Esophagus (tissue), 2 donors: ENCODE measurements at regions not wholly inside any gene's neighbourhood (a gene's known extent, or its start where the extent isn't known, plus 50 kb on each side); places are given as distances from the start of the nearest gene placed in this dataset.

Experiments
- H3K27ac ChIP-seq, 2 donors: one replicate each; pipeline ENCODE4 v1.5.1; 2013; ENCODE audit warnings: low read depth in 2 of 2, mild to moderate bottlenecking in 2 of 2, inconsistent platforms in 1 of 2, low read length in 1 of 2, moderate library complexity in 1 of 2
- H3K27me3 ChIP-seq, 2 donors: one replicate each; pipeline ENCODE4 v1.6.1; 2013; ENCODE audit warnings: low read length in 2 of 2, control low read depth in 1 of 2, mild to moderate bottlenecking in 1 of 2; ENCODE audit not compliant: insufficient read depth in 2 of 2, control insufficient read depth in 1 of 2
- H3K36me3 ChIP-seq, 2 donors: one replicate each; pipeline ENCODE4 v1.6.1; 2013; ENCODE audit warnings: low read length in 1 of 2; ENCODE audit not compliant: control insufficient read depth in 2 of 2, insufficient read depth in 2 of 2
- H3K4me1 ChIP-seq, 2 donors: one replicate each; pipeline ENCODE4 v1.6.1; 2013; ENCODE audit warnings: low read length in 1 of 2; ENCODE audit not compliant: control insufficient read depth in 2 of 2, insufficient read depth in 2 of 2
- H3K4me3 ChIP-seq, 2 donors: one replicate each; pipeline ENCODE4 v1.5.1; 2013; ENCODE audit warnings: low read length in 2 of 2, mild to moderate bottlenecking in 2 of 2, low read depth in 1 of 2, moderate library complexity in 1 of 2
- H3K9me3 ChIP-seq, 2 donors: one replicate each; pipeline ENCODE4 v1.6.1; 2013; ENCODE audit warnings: mild to moderate bottlenecking in 2 of 2, low read depth in 1 of 2, low read length in 1 of 2, moderate library complexity in 1 of 2; ENCODE audit not compliant: control insufficient read depth in 2 of 2, insufficient read depth in 1 of 2
- WGBS, 2 donors: extraction: QIAGEN DNeasy Blood & Tissue Kit; methylation state at CpG; one replicate each; pipeline ENCODE4 v1.1.7; 2013; 5-methylcytosine and 5-hydroxymethylcytosine counted together
- donor health status: healthy with polysubstance abuse.
- donor health status: Bipolar disorder and iron deficiency.

DNA sequence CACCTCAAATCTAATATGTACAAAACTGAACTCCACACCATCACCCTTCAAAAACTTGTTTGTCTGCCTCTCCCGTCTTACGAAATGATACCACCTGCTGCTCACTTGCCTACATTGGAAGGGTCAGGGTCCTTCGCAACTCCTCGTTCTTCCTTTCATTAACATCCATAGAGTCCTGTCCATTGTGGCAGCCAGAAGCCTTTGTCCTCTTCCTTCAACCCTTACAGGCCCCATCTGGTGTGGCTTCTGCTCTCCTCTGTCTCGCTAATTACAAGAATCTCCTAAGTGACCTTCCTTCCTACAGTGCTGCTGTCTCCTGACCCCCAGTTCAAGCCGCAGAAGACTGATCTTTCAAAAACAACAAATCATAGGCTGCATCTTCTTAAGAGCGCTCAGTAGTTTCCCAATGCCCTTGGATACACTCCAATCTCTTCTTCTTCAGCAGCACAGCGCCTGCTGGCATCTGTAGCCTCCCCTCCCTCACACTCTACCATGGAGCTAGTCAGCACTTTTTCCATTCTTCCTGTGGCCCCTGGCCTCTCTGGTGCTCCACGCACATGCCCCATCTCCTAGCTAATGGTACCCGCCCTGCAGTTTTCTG lies 382.7 kb downstream of the LIG4 start:
- Histone ChIP-seq H3K9me3 (peaks cover 2% of the 10 kb centered on the region in 2 donors), H3K4me1 (no peaks in the 10 kb centered on the region), H3K27me3 (no peaks in the 10 kb centered on the region), H3K4me3 (no peak overlapping the region), H3K27ac (no peak overlapping the region), H3K36me3 (no peaks in the 10 kb centered on the region)
- 78 to 82% methylated on average over 10 of the region's 10 CpGs for WGBS, 2 donors

GRCh38 chr13:107830804-107831203 lies 384.5 kb downstream of the LIG4 start:
- H3K9me3 ChIP-seq, result peaks cover 2 to 5% of the 10 kb centered on the region in 2 donors
- 81 to 87% methylated on average over 3 of the region's 3 CpGs for WGBS, 2 donors
- H3K27me3 ChIP-seq, result no peaks in the 10 kb centered on the region
- no peaks in the 10 kb centered on the region for H3K36me3 ChIP-seq
- no peak overlapping the region for H3K4me3 ChIP-seq
- no peaks in the 10 kb centered on the region for H3K4me1 ChIP-seq
- no peak overlapping the region for H3K27ac ChIP-seq

- Histone ChIP-seq H3K27me3 (no peaks in the 10 kb centered on the region), H3K4me3 (no peak overlapping the region), H3K36me3 (no peaks in the 10 kb centered on the region), H3K27ac (no peak overlapping the region), H3K4me1 (no peaks in the 10 kb centered on the region), H3K9me3 (peaks cover 2 to 5% of the 10 kb centered on the region in 2 donors)
- 61 to 76% methylated on average over 11 of the region's 11 CpGs for WGBS, 2 donors
Measured at GRCh38 chr13:107827840-107828549, 387.3 kb downstream of the LIG4 start.

DNA sequence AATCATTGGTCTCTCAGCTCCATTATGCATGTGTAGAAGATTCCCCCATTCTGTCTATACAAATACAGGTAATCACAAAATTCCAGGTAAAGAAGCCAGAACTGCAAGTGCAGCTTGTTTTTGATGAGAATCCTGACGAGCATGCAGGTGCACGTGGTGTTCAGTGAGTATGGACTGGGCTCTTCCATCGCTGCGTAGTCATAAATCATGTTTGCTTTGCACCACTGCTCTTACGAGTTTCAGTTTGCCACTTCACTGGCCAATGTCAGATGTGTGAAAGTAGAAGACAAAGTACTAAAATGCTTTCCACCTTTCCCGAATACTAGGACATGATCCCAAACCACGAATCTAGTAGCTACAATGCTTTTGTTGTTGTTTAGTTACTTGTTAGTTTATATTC lies 390.7 kb downstream of the LIG4 start:
- WGBS, 2 donors, result 79 to 80% methylated on average over 7 of the region's 7 CpGs
- Histone ChIP-seq H3K36me3 (no peaks in the 10 kb centered on the region), H3K9me3 (peaks cover 0 to 3% of the 10 kb centered on the region in 2 donors), H3K4me1 (no peaks in the 10 kb centered on the region), H3K4me3 (no peak overlapping the region), H3K27me3 (no peaks in the 10 kb centered on the region), H3K27ac (no peak overlapping the region)

DNA sequence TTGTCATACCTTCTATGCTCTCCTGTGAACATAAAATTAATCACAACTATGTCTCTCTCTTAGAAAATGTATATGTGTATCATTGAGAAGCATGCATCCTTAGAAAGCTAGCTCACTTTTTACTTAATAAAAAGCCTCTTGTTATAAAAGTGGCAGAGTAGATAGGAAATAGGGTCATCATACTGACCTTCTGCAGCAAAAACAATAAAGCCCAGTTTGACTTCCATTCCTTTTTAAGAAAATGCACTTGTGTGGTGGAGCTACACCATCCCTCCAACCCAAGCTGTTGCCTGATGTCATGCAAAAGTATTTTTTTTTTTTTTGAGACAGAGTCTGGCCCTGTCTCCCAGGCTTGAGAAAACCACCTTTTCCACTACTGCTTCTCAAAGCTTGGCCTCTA lies 393.3 kb downstream of the LIG4 start:
- no peak overlapping the region for H3K27ac ChIP-seq
- peaks cover 0 to 3% of the 10 kb centered on the region in 2 donors for H3K9me3 ChIP-seq
- no peaks in the 10 kb centered on the region for H3K27me3 ChIP-seq
- no peaks in the 10 kb centered on the region for H3K36me3 ChIP-seq
- no peaks in the 10 kb centered on the region for H3K4me1 ChIP-seq
- H3K4me3 ChIP-seq, result no peak overlapping the region

GRCh38 chr13:107821492-107821891 lies 393.8 kb downstream of the LIG4 start:
- Histone ChIP-seq H3K9me3 (peaks cover 0 to 3% of the 10 kb centered on the region in 2 donors), H3K4me1 (no peaks in the 10 kb centered on the region), H3K4me3 (no peak overlapping the region), H3K27me3 (no peaks in the 10 kb centered on the region), H3K36me3 (no peaks in the 10 kb centered on the region), H3K27ac (no peak overlapping the region)
- WGBS, 2 donors, result 78 to 84% methylated on average over 2 of the region's 2 CpGs

DNA sequence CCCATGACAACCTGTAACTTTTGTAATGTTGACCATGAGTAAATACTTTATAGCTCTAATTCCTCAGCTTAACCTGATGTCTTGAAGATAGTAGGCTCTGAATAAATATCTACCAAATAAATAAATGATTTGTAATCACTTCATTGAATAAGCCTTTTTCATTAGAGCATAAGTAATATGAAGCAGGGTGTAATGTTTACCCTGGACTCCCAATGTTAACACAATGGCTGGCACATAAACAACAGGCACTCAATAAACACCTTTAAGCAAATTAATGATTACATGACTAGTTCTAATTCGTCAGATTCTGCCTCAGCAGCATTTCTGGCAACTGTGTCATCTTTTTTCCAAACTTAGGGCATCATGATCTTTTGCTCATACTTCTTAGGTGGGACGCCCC lies 396.3 kb downstream of the LIG4 start:
- H3K9me3 ChIP-seq, result no peaks in the 10 kb centered on the region
- no peaks in the 10 kb centered on the region for H3K27me3 ChIP-seq
- H3K27ac ChIP-seq, result no peak overlapping the region
- WGBS, 2 donors, result 66 to 73% methylated on average over 2 of the region's 2 CpGs
- H3K4me3 ChIP-seq, result no peak overlapping the region
- no peaks in the 10 kb centered on the region for H3K4me1 ChIP-seq
- no peaks in the 10 kb centered on the region for H3K36me3 ChIP-seq

DNA sequence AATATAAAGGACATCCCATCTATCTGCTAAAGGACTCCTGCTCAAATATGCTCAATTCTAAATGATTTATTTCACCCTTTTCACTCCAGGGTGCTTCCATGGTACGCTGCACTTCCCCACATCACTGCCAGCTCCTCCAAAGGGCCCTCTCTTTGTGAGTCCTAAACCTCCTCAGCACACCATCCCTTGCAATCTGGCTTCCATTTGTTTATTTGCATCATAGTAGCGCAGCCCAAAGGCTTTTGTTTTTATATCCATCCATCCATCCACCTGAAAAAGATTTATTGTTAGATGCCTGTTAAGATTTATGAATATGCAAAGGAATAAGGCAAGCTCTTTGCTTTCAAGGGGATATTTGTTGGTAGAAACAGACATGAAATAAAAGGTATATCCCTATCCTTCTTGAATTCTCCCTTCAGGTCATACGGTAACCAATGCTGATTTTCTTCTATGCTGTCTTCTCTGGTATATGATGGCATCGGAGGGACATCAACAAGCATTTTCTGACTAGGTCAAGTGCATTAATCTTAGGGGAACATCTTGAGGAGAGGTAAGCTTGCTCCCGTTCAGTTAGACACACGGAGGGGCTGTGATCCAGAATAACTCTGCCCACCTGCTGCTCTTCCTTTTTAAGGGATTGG lies 397.6 kb downstream of the LIG4 start:
- H3K9me3 ChIP-seq, result no peaks in the 10 kb centered on the region
- no peak overlapping the region for H3K27ac ChIP-seq
- no peaks in the 10 kb centered on the region for H3K4me1 ChIP-seq
- no peak overlapping the region for H3K4me3 ChIP-seq
- no peaks in the 10 kb centered on the region for H3K27me3 ChIP-seq
- 69 to 77% methylated on average over 6 of the region's 6 CpGs for WGBS, 2 donors
- H3K36me3 ChIP-seq, result no peaks in the 10 kb centered on the region

DNA sequence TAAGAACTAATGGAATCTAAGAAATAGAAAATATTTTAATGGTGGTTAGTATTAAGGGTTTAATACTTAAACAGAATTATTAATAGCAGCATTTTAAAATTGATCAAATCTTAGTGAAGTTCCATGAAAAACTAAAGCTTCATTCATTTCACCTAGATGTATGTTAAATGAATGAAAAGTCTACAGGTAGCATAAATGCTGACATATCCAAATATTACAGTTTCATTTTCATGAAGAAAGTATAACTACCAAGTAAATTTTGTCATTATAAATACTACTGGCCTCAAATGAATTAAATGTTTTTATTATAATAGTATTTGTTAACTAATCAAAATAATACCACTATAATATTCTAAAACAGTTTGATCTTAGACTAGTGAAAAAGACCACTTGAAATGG lies 403.3 kb downstream of the LIG4 start:
- Histone ChIP-seq H3K4me1 (no peaks in the 10 kb centered on the region), H3K27ac (no peak overlapping the region), H3K36me3 (no peaks in the 10 kb centered on the region), H3K4me3 (no peak overlapping the region), H3K27me3 (no peaks in the 10 kb centered on the region), H3K9me3 (no peaks in the 10 kb centered on the region)
